Progenitor cell of endocrine pancreas (in vitro differentiated cells): ENCODE measurements at regions not wholly inside any gene's neighbourhood (a gene's known extent, or its start where the extent isn't known, plus 50 kb on each side); places are given as distances from the start of the nearest gene placed in this dataset.
A peak's percentile ranks its signal among the peaks of the same experiment; 100 is the strongest.
"Not testable (repeated sequence)": the region's sequence is repeated elsewhere in the genome, so short reads cannot be mapped to it uniquely, and the experiment has no call there.

Source experiments
- DNase-seq: peaks from one replicate; pipeline ENCODE4 v3.0.0; 2021; ENCODE audit warnings: low spot score; ENCODE audit not compliant: unreplicated experiment
- H3K27ac Mint-ChIP-seq: 2 replicates; pipeline ENCODE4 v1.8.0; 2021; ENCODE audit warnings: mild to moderate bottlenecking, moderate library complexity, mixed read lengths
- H3K27me3 Mint-ChIP-seq: 2 replicates; pipeline ENCODE4 v1.8.0; 2021; ENCODE audit warnings: mixed read lengths
- H3K36me3 Mint-ChIP-seq: 2 replicates; pipeline ENCODE4 v1.8.0; 2022; ENCODE audit warnings: mixed read lengths; ENCODE audit not compliant: insufficient read depth
- H3K4me1 Mint-ChIP-seq: 2 replicates; pipeline ENCODE4 v1.8.0; 2021; ENCODE audit warnings: low read depth, mixed read lengths
- H3K4me3 Mint-ChIP-seq: 2 replicates; pipeline ENCODE4 v1.8.0; 2021; ENCODE audit warnings: low read depth, mild to moderate bottlenecking, moderate library complexity, mixed read lengths
- H3K9me3 Mint-ChIP-seq: 2 replicates; pipeline ENCODE4 v1.8.0; 2021; ENCODE audit warnings: low read depth, mixed read lengths
- CTCF ChIP-seq: fragments of 200-600 bp; sonication (generic); IDR thresholded peaks from one replicate; pipeline ENCODE4 v1.5.0; 2021; ENCODE audit warnings: antibody characterized with exemption, mild to moderate bottlenecking; ENCODE audit not compliant: unreplicated experiment

- H3K4me3 Mint-ChIP-seq = no peak overlapping the region
- no peak for DNase-seq
- peaks cover 15% of the 10 kb centered on the region for H3K27me3 Mint-ChIP-seq
- H3K4me1 Mint-ChIP-seq = peaks cover 3% of the 10 kb centered on the region
- no peaks in the 10 kb centered on the region for H3K36me3 Mint-ChIP-seq
- no peaks in the 10 kb centered on the region for H3K9me3 Mint-ChIP-seq
- no peak overlapping the region for H3K27ac Mint-ChIP-seq
- no peak for TF ChIP-seq CTCF
Observed at GRCh38 chr13:106090001-106090400, 445.5 kb downstream of the EFNB2 start.

GRCh38 chr13:106089261-106089980 is 446.0 kb downstream of the EFNB2 start:
- DNase-seq = no peak
- Mint-ChIP-seq H3K27ac (no peak overlapping the region), H3K36me3 (no peaks in the 10 kb centered on the region), H3K4me3 (no peak overlapping the region), H3K9me3 (no peaks in the 10 kb centered on the region), H3K4me1 (peaks cover 3% of the 10 kb centered on the region), H3K27me3 (peaks cover 15% of the 10 kb centered on the region)
- TF ChIP-seq CTCF = no peak

GRCh38 chr13:106088085-106088484 is 447.4 kb downstream of the EFNB2 start:
- Mint-ChIP-seq H3K9me3 (no peaks in the 10 kb centered on the region), H3K4me1 (peaks cover 3% of the 10 kb centered on the region), H3K27ac (no peak overlapping the region), H3K27me3 (peaks cover 15% of the 10 kb centered on the region), H3K4me3 (no peak overlapping the region), H3K36me3 (no peaks in the 10 kb centered on the region)
- TF ChIP-seq CTCF = no peak
- no peak for DNase-seq

- no peaks in the 10 kb centered on the region for H3K9me3 Mint-ChIP-seq
- TF ChIP-seq CTCF = no peak
- peaks cover 12% of the 10 kb centered on the region for H3K27me3 Mint-ChIP-seq
- no peak overlapping the region for H3K4me3 Mint-ChIP-seq
- no peak for DNase-seq
- no peaks in the 10 kb centered on the region for H3K36me3 Mint-ChIP-seq
- H3K4me1 Mint-ChIP-seq = peaks cover 3% of the 10 kb centered on the region
- H3K27ac Mint-ChIP-seq = no peak overlapping the region
Observed at GRCh38 chr13:106087201-106087600, 448.3 kb downstream of the EFNB2 start.

GRCh38 chr13:106083620-106084350 is 451.7 kb downstream of the EFNB2 start:
- DNase-seq = no peak
- Mint-ChIP-seq H3K36me3 (no peaks in the 10 kb centered on the region), H3K4me3 (no peak overlapping the region), H3K27ac (no peak overlapping the region), H3K9me3 (peaks cover 7% of the 10 kb centered on the region), H3K4me1 (peaks cover 1% of the 10 kb centered on the region), H3K27me3 (peaks cover 6% of the 10 kb centered on the region)
- peak; percentile 34 for TF ChIP-seq CTCF

- not testable (repeated sequence) for H3K27me3 Mint-ChIP-seq, H3K36me3 Mint-ChIP-seq, H3K4me3 Mint-ChIP-seq, H3K9me3 Mint-ChIP-seq, DNase-seq, H3K27ac Mint-ChIP-seq
- peaks cover 12% of the 10 kb centered on the region for H3K4me1 Mint-ChIP-seq
Observed at GRCh38 chr13:106081221-106081620, 454.2 kb downstream of the EFNB2 start.
